AG04449 (cell line): ENCODE measurements at regions not wholly inside any gene's neighbourhood (a gene's known extent, or its start where the extent isn't known, plus 50 kb on each side); places are given as distances from the start of the nearest gene placed in this dataset.
"Not testable (repeated sequence)": the region's sequence is repeated elsewhere in the genome, so short reads cannot be mapped to it uniquely, and the experiment has no call there.

Source experiments
- CTCF ChIA-PET: fragments of 350-600 bp; formaldehyde crosslinking; extraction: SDS; loops from one replicate; lab custom pipeline; 2021; ENCODE audit warnings: antibody characterized with exemption; lab: Yijun Ruan, JAX
- POLR2A ChIA-PET: fragments of 400-600, 350-600 bp; formaldehyde crosslinking; extraction: SDS; loops from one replicate; lab custom pipeline; 2020; ENCODE audit warnings: antibody characterized with exemption, inconsistent platforms; lab: Yijun Ruan, JAX
- DNase-seq: peaks from one replicate; pipeline ENCODE4 v3.0.0-alpha.2; 2010; ENCODE audit warnings: low read depth, low spot score
- H3K4me3 ChIP-seq: 2 replicates; pipeline ENCODE4 v1.5.1; 2011; ENCODE audit warnings: low read depth, mild to moderate bottlenecking, control low read depth, low read length
- TF ChIP-seq, protein P1 (sequence below): IDR thresholded peaks from one replicate; pipeline ENCODE4 v1.5.1; 2011; ENCODE audit warnings: mild to moderate bottlenecking, moderate library complexity, low read length, control low read depth, inconsistent platforms; ENCODE audit not compliant: insufficient read depth; ENCODE audit errors: missing control alignments

DNA sequence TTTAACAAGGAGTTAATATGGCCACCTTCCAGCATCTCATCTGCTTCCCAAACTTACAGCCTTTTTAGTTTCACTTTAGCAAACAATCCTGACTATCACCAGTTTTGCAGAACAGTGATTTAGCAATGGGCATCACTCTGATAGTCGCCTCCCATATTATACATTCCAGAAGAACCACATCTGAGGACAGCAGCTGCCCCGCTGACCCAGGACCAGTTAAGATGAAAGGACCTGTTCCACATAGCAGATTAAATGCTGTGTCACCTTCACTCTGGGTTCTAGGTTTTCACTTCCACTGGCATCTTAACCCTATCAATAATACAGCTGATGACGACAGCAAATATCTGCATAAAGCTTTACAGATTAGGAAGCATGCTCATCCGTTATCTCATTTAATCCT lies 99.8 kb downstream of the TRIM69 start:
- POLR2A ChIA-PET, result no interaction called here
- H3K4me3 ChIP-seq, result no peak overlapping the region
- TF ChIP-seq, protein P1, sequence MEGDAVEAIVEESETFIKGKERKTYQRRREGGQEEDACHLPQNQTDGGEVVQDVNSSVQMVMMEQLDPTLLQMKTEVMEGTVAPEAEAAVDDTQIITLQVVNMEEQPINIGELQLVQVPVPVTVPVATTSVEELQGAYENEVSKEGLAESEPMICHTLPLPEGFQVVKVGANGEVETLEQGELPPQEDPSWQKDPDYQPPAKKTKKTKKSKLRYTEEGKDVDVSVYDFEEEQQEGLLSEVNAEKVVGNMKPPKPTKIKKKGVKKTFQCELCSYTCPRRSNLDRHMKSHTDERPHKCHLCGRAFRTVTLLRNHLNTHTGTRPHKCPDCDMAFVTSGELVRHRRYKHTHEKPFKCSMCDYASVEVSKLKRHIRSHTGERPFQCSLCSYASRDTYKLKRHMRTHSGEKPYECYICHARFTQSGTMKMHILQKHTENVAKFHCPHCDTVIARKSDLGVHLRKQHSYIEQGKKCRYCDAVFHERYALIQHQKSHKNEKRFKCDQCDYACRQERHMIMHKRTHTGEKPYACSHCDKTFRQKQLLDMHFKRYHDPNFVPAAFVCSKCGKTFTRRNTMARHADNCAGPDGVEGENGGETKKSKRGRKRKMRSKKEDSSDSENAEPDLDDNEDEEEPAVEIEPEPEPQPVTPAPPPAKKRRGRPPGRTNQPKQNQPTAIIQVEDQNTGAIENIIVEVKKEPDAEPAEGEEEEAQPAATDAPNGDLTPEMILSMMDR, result no peak
- DNase-seq, result no peak
- CTCF ChIA-PET, result no interaction called here

DNA sequence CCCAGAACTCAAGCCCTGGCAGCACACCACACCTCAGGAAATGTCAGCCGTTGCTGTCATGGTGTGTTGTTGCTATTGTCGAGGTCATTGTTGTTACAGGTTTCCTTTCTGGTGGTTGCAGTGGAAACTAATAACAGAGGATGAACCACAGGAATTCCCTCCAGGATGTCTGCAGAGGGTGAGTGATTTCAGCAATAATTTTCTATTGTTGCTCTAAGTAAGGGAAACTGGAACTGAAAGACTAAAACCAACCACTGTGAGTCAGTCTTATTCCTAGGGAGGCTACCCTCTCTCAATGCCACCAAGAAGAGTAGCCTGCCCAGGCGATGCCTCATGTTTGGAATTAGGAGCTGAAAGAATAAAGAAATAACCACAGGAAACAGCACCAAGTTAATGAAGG lies 102.6 kb downstream of the TRIM69 start:
- CTCF ChIA-PET, H3K4me3 ChIP-seq, DNase-seq, POLR2A ChIA-PET: not testable (repeated sequence)

DNA sequence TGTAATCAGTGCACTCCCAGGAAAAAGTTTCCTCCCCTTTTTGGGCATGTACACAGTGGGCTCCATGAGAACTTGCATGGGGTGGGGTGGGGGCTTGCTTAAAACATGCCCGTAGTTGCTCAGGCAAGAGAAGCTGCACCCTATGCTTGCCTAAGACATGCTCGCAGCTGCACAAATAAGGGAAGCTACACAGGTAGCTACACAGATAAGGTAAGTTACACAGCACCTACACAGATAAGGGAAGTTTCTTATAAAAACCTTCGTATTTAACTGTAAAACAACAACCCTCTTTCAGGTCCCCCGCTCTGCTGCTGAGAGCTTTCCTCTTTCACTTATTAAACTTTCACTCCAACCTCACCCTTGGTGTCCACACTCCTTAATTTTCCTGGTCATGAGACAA lies 105.4 kb downstream of the TRIM69 start:
- H3K4me3 ChIP-seq, POLR2A ChIA-PET, DNase-seq: not testable (repeated sequence)
- CTCF ChIA-PET, result interaction anchor here (0.9 kb wide), 1 partner anchor 12 kb away, joined by 3 read pairs; no protein-coding TSS in a partner anchor

DNA sequence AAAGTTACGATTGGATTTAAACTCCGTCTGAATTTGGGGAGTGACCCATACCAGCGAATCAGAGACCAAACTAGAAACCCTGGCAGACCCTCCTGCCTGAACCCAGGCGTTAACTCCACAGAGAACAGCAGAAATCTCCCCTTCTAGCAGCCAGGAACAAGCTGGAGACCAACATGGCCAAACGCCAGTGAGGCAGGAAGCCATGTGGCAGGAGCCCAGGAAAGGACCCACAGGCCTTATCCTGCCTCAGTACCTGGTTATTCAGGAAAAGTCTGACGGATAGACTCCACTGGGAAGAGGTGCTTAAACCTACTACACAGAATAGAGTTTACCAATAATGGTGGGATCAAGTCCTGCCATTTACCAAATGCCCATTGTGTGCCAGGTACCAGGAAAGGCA lies 106.6 kb downstream of the TRIM69 start:
- H3K4me3 ChIP-seq, POLR2A ChIA-PET, DNase-seq, CTCF ChIA-PET: not testable (repeated sequence)

DNA sequence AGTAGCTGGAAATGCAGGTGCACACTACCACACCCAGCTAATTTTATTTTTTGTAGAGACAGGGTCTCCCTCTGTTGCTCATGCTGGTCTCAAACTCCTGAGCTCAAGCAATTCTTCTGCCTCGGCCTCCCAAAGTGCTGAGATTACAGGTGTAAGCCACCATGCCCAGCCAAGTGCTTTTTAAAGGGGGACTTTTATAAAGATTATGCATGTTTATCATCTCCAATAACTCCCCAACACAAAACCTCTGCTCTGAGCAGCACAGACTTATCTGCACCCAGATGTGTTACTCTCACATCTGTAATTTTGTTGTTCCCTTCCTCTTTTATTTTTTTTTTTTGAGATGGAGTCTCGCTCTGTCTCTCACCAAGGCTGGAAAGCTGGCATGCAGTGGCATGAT lies 108.6 kb downstream of the TRIM69 start:
- POLR2A ChIA-PET, H3K4me3 ChIP-seq, DNase-seq, CTCF ChIA-PET: not testable (repeated sequence)

DNA sequence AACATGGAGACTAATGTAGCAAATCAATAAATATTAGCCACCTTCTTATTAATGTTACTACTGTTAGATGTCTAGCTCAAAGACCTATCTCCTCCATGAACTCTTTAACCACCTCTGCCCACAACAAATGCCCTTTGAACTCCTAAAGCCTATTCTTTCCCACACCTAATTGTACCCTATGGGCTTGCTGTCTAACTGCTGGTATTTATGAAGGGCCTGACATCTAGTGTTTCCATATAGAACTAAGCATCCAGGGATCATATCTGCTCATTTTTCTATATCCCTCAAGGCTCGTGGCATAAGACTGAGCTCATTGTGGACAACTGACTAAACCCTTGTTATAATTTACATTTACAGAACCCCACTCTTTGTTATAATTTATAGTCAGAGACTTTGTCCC lies 109.8 kb downstream of the TRIM69 start:
- H3K4me3 ChIP-seq, DNase-seq, POLR2A ChIA-PET, CTCF ChIA-PET: not testable (repeated sequence)

DNA sequence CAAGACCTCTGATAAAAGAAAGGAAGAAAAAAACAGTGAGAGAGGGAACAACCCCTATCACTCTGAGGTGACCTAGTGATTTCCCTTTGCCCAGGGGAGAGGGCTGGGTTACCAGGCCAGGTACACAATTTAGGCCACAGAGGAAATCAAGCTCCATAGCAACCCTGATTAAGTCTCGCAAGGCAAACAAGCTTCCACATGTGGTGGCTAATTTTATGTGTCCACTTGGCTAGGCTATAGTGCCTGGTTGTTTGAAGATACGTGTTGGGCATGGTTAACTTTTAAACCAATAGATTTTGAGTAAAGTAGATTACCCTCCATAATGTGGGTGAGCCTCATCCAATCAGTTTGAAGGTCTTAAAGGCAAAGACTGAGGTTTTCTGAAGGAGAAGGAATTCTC lies 108.9 kb upstream of the TERB2 start:
- CTCF ChIA-PET, DNase-seq, POLR2A ChIA-PET, H3K4me3 ChIP-seq: not testable (repeated sequence)

DNA sequence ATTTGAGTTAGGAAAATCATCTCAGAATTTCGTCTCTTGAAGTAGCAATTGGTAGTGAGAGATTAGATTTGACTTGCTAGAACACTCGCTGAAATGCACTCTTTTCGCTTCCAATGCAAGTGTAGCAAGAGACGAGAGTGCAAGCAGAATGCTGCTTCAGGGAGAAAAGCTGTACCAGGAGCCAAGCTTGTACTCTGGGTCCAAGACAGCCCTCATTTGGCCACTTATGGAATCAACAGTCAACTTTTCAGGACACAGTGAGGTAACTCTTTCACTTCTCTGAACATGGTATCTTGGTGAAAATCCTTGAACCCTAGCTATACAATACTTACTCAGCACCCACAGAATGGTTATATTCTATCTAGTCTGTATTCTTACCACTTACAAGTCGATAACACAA lies 107.6 kb upstream of the TERB2 start:
- CTCF ChIA-PET, result not testable (repeated sequence)

DNA sequence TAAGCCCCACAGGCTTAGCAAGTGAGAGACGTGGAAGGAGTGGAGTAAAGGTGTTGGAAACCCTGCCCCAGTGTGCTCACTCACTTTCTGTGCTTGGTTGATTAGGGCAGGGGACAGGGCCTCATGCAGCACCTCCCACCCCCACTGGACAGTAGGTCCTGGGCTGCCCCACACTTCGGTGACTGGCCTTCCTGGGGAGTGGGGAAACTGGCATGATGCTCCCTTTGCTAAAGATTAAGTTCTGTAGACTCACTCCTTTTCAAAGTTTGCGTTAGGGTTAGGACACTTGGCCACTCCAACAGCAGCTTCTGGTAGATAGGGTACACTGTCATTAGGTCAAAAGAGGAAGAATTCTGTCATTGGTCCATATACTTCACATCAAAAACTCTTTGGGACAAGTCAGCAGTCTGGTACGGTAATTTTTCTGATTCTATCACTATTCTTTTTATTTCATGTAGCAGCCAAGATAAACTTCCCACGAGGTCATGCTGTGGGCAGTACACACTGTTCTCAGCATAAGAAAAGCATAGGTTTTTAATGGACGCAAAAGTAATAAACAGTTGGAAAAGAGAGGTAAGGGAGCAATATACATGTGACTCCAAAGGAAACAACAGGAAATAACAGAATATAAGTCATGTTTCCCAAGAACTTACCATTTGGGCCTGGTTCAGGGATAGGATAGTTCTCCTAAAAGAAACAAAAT lies 106.6 kb upstream of the TERB2 start:
- DNase-seq, H3K4me3 ChIP-seq, POLR2A ChIA-PET, CTCF ChIA-PET: not testable (repeated sequence)

More for the DNA sequence above, 107.6 kb upstream of the TERB2 start:
- H3K4me3 ChIP-seq, DNase-seq, POLR2A ChIA-PET: not testable (repeated sequence)

DNA sequence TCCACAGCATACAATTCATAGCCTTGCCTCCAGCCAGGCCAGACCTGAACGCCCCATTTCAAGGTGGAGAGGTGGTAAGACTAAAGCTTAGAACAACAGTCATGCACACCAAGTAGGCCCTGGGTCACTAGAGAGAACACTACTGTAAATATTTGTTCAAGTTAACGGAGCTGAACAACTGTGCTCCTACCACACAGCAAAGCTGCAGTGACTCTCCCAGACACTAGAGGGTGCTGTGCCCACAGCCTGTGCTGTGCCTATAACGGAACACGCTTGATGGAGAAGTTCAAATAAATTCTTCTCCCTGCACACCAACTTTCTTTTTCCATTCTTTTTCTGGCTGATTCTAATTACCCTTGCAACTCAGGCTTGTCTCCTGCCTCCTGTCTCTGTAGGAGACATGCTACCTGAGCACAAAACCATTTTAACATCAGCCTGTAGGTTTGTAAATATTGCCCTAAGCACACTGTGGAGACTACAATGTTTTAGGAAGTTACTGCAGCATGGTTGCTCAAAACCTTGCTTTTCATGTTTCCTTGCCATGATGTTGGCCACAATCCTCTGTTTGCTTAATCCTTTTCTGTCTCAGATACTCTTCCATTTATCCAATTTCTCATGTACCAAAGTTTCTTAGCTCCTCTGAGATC lies 103.1 kb upstream of the TERB2 start:
- TF ChIP-seq, protein P1, result peak; percentile 85
- DNase-seq, H3K4me3 ChIP-seq, POLR2A ChIA-PET: not testable (repeated sequence)
- CTCF ChIA-PET, result interaction anchor here (0.6 to 3.2 kb wide), 10 partner anchors 11 to 265 kb away, joined by 3 to 24 read pairs (median 4); partner anchors contain the start of gene SPG11

DNA sequence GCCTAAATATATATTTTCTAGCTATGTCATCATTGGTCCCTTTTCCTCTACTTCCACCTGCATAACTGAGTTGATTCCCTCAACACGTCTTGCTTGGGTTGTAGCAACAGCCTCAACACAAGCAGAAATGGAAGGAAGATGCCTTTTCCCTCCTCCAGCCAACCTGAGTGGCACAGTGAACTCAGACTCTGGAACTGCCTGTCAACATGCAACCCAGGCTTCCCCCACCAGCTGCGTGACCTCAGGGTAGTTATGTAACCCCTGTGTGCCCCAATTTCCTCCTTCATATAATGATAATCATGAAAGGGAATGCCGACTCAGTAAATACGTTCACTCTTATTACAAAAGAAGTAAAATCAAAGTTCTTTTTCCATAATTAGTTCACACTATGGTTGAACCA lies 101.8 kb upstream of the TERB2 start:
- CTCF ChIA-PET, result interaction anchor here (1.2 to 3.2 kb wide), 3 partner anchors 13 to 182 kb away, joined by 3 to 24 read pairs (median 3); no protein-coding TSS in a partner anchor
- POLR2A ChIA-PET, DNase-seq, H3K4me3 ChIP-seq: not testable (repeated sequence)

DNA sequence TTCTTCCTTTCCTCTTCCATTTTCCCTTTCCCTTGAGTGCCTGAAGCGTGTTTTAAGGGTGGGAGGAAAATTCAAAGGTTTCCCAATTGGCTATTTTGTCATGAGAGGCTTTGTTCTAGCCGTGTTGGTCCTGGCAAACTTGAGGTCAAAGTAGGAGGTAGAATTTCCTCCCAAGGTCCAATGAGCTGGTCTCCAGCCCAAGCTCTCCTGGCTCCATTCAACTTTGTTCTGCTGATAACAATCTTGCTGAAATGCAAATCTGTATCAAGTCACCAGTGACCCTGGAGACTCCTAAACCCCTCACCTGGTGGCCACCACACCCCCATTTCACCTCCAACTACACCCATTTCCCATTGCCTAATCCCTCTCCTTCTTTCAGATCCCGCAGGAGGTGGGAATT lies 100.2 kb upstream of the TERB2 start:
- H3K4me3 ChIP-seq, DNase-seq, POLR2A ChIA-PET, CTCF ChIA-PET: not testable (repeated sequence)

DNA sequence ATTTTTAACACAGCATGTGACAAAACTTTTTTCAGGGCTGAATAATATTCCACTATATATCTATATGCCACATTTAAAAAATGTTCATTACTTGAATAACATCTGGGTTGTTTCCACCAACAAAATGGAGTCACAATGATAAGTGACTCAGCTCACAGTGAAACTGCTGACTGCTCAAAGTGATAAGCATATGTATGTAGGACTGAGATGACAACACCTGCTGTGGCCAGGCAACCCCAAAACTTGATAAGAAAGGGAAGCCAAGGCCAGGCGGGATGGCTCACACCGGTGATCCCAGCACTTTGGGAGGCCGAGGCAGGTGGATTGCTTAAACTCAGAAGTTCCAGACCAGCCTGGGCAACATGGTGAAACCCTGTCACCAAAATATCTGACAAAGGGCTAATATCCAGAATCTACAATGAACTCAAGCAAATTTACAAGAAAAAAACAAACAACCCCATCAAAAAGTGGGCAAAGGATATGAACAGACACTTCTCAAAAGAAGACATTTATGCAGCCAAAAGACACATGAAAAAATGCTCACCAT lies 99.2 kb upstream of the TERB2 start:
- H3K4me3 ChIP-seq, DNase-seq, POLR2A ChIA-PET, CTCF ChIA-PET: not testable (repeated sequence)

DNA sequence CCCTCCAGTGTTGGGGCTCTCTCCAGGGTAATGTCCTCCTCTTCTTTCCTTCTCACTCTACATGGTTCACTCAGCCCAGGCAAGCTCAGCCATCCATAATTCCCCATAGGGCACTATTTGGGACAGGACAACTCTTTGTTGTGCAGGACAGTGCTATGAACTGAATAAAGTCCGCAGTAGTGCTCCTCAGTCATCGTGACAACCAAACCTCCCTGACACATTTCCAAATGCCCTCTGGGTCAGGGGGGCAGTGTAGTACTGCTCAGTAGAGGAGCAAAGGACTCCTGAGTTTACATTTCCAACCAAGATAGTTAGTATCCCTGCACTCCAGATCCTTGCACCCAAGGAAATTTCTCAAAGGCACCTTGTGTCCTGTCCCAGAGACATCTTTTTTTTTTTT lies 97.4 kb upstream of the TERB2 start:
- DNase-seq, POLR2A ChIA-PET, CTCF ChIA-PET, H3K4me3 ChIP-seq: not testable (repeated sequence)
